ENCODE measurements at regions not wholly inside any gene's neighbourhood (a gene's known extent, or its start where the extent isn't known, plus 50 kb on each side); places are given as distances from the start of the nearest gene placed in this dataset.

- Histone ChIP-seq H3K36me3 (ENCODE audit: insufficient read depth, low read length) (no peaks in the 10 kb centered on the region), H3K9ac (ENCODE audit: low read length) (no peak overlapping the region), H4K20me1 (ENCODE audit: insufficient read depth) (no peaks in the 10 kb centered on the region), H3K4me3 (ENCODE audit: low read length) (no peak overlapping the region), H3K27ac (ENCODE audit: low read length) (no peak overlapping the region), H3F3A (ENCODE audit: insufficient read depth, low read length, poor library complexity, severe bottlenecking) (no peaks in the 10 kb centered on the region), H3K9me3 (ENCODE audit: low read length) (no peaks in the 10 kb centered on the region), H3K4me2 (ENCODE audit: low read length) (no peak overlapping the region), H3K79me2 (replicated peaks; ENCODE audit: insufficient read depth, low read length) (no peaks in the 10 kb centered on the region), H3K27me3 (ENCODE audit: insufficient read depth, low read depth, low read length) (no peaks in the 10 kb centered on the region), H3K9me2 (ENCODE audit: insufficient read depth, low read length) (no peaks in the 10 kb centered on the region), H2AFZ (ENCODE audit: low read depth, low read length) (no peak overlapping the region)
- TF ChIP-seq MXI1 (conservative IDR thresholded peaks at IDR 0.05; ENCODE audit: poor library complexity, severe bottlenecking) = no peak
- TF ChIP-seq POLR2AphosphoS5 (IDR thresholded peaks at IDR 0.05) = no peak
- no peak for TF ChIP-seq RAD21 (conservative IDR thresholded peaks at IDR 0.05)
- TF ChIP-seq EZH2 (IDR thresholded peaks at IDR 0.05; ENCODE audit: borderline replicate concordance, insufficient read depth, low read length, poor library complexity, severe bottlenecking) = no peak
- TF ChIP-seq EP300 (conservative IDR thresholded peaks at IDR 0.05; ENCODE audit: poor library complexity, severe bottlenecking) = no peak
- TF ChIP-seq TAF1 (IDR thresholded peaks at IDR 0.05; ENCODE audit: low read depth) = no peak
- no peak for TF ChIP-seq REST (IDR thresholded peaks at IDR 0.05; ENCODE audit: borderline replicate concordance)
- no peak for TF ChIP-seq CTCF (IDR thresholded peaks at IDR 0.05; ENCODE audit: poor library complexity, severe bottlenecking)
- no peak for TF ChIP-seq SMC3 (conservative IDR thresholded peaks at IDR 0.05; ENCODE audit: poor library complexity)
Observed at GRCh38 chr7:17672783-17673182, 267.5 kb downstream of the SNX13 start.

GRCh38 chr7:17674166-17674942 is 265.9 kb downstream of the SNX13 start:
- H3F3A ChIP-seq (ENCODE audit: insufficient read depth, low read length, poor library complexity, severe bottlenecking) = no peaks in the 10 kb centered on the region
- H3K9me3 ChIP-seq (ENCODE audit: low read length) = no peaks in the 10 kb centered on the region
- TF ChIP-seq POLR2AphosphoS5 (IDR thresholded peaks at IDR 0.05) (no peak), REST (IDR thresholded peaks at IDR 0.05; ENCODE audit: borderline replicate concordance) (no peak), RAD21 (conservative IDR thresholded peaks at IDR 0.05) (no peak), MXI1 (conservative IDR thresholded peaks at IDR 0.05; ENCODE audit: poor library complexity, severe bottlenecking) (no peak), EP300 (conservative IDR thresholded peaks at IDR 0.05; ENCODE audit: poor library complexity, severe bottlenecking) (no peak), CTCF (IDR thresholded peaks at IDR 0.05; ENCODE audit: poor library complexity, severe bottlenecking) (no peak), SMC3 (conservative IDR thresholded peaks at IDR 0.05; ENCODE audit: poor library complexity) (no peak), TAF1 (IDR thresholded peaks at IDR 0.05; ENCODE audit: low read depth) (no peak), EZH2 (IDR thresholded peaks at IDR 0.05; ENCODE audit: borderline replicate concordance, insufficient read depth, low read length, poor library complexity, severe bottlenecking) (no peak)
- no peak overlapping the region for H3K27ac ChIP-seq (ENCODE audit: low read length)
- H3K4me2 ChIP-seq (ENCODE audit: low read length) = no peak overlapping the region
- H4K20me1 ChIP-seq (ENCODE audit: insufficient read depth) = no peaks in the 10 kb centered on the region
- H3K79me2 ChIP-seq (replicated peaks; ENCODE audit: insufficient read depth, low read length) = no peaks in the 10 kb centered on the region
- no peak overlapping the region for H2AFZ ChIP-seq (ENCODE audit: low read depth, low read length)
- H3K27me3 ChIP-seq (ENCODE audit: insufficient read depth, low read depth, low read length) = no peaks in the 10 kb centered on the region
- H3K36me3 ChIP-seq (ENCODE audit: insufficient read depth, low read length) = no peaks in the 10 kb centered on the region
- no peaks in the 10 kb centered on the region for H3K9me2 ChIP-seq (ENCODE audit: insufficient read depth, low read length)
- no peak overlapping the region for H3K4me3 ChIP-seq (ENCODE audit: low read length)
- H3K9ac ChIP-seq (ENCODE audit: low read length) = no peak overlapping the region
